ENCODE measurements at regions not wholly inside any gene's neighbourhood (a gene's known extent, or its start where the extent isn't known, plus 50 kb on each side); places are given as distances from the start of the nearest gene placed in this dataset.

DNA sequence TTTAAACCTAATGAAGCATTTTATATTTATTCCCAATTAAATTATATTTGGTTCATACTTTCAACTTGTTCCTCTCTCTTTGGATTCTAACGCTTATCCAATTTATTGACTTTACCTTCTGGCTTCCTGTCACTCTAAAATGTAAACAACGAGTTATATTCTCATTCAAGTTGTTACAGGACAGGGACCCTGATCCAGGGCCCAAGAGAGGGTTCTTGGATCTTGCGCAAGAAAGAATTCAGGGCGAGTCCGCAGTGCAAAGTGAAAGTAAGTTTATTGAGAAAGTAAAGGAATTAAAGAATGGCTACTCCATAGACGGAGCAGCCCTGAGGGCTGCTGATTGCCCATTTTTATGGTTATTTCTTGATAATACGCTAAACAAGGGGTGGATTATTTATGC is 405.6 kb upstream of the API5 start:
- TF ChIP-seq, protein P1, sequence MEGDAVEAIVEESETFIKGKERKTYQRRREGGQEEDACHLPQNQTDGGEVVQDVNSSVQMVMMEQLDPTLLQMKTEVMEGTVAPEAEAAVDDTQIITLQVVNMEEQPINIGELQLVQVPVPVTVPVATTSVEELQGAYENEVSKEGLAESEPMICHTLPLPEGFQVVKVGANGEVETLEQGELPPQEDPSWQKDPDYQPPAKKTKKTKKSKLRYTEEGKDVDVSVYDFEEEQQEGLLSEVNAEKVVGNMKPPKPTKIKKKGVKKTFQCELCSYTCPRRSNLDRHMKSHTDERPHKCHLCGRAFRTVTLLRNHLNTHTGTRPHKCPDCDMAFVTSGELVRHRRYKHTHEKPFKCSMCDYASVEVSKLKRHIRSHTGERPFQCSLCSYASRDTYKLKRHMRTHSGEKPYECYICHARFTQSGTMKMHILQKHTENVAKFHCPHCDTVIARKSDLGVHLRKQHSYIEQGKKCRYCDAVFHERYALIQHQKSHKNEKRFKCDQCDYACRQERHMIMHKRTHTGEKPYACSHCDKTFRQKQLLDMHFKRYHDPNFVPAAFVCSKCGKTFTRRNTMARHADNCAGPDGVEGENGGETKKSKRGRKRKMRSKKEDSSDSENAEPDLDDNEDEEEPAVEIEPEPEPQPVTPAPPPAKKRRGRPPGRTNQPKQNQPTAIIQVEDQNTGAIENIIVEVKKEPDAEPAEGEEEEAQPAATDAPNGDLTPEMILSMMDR (IDR thresholded peaks at IDR 0.05): no peak
- TF ChIP-seq POLR2A (IDR thresholded peaks at IDR 0.05): no peak
